HEK293 (cell line): ENCODE measurements at regions not wholly inside any gene's neighbourhood (a gene's known extent, or its start where the extent isn't known, plus 50 kb on each side); places are given as distances from the start of the nearest gene placed in this dataset.

Experiments used
- HOXA7 ChIP-seq: sonication (generic); formaldehyde crosslinking; IDR thresholded peaks from 2 replicates; pipeline ENCODE4 v1.8.1; 2022; ENCODE audit warnings: missing genetic modification reagents, borderline replicate concordance
- KLF7 ChIP-seq: fragments of 450-650 bp; formaldehyde crosslinking; IDR thresholded peaks from 2 replicates; pipeline ENCODE4 v1.5.1; 2016; ENCODE audit warnings: missing biosample characterization, missing genetic modification characterization, borderline replicate concordance
- MEIS1 ChIP-seq: sonication (generic); formaldehyde crosslinking; IDR thresholded peaks from 2 replicates; pipeline ENCODE4 v1.8.1; 2022; ENCODE audit warnings: missing genetic modification reagents, mild to moderate bottlenecking, borderline replicate concordance
- OSR2 ChIP-seq: fragments of 450-650 bp; formaldehyde crosslinking; IDR thresholded peaks from 2 replicates; pipeline ENCODE4 v1.5.1; 2016; ENCODE audit warnings: missing biosample characterization, missing genetic modification characterization
- ZBTB21 ChIP-seq: fragments of 450-650 bp; formaldehyde crosslinking; IDR thresholded peaks from 2 replicates; pipeline ENCODE4 v1.5.1; 2017; ENCODE audit warnings: missing biosample characterization, missing genetic modification characterization
- ZNF133 ChIP-seq: fragments of 450-650 bp; formaldehyde crosslinking; IDR thresholded peaks from 2 replicates; pipeline ENCODE4 v1.5.1; 2016; ENCODE audit warnings: missing biosample characterization, missing genetic modification characterization
- ZNF184 ChIP-seq: fragments of 450-650 bp; IDR thresholded peaks from 2 replicates; pipeline ENCODE4 v1.5.1; 2018; ENCODE audit warnings: missing biosample characterization, mild to moderate bottlenecking, missing genetic modification characterization
- ZNF202 ChIP-seq: fragments of 450-650 bp; formaldehyde crosslinking; IDR thresholded peaks from 2 replicates; pipeline ENCODE4 v1.5.1; 2016; ENCODE audit warnings: missing biosample characterization, missing genetic modification characterization, borderline replicate concordance
- ZNF324 ChIP-seq: fragments of 450-650 bp; formaldehyde crosslinking; IDR thresholded peaks from 2 replicates; pipeline ENCODE4 v1.5.1; 2016; ENCODE audit warnings: missing biosample characterization, missing genetic modification characterization
- ZNF404 ChIP-seq: fragments of 450-650 bp; formaldehyde crosslinking; IDR thresholded peaks from 2 replicates; pipeline ENCODE4 v1.5.1; 2017; ENCODE audit warnings: missing biosample characterization, missing genetic modification characterization
- ZNF513 ChIP-seq: fragments of 450-650 bp; IDR thresholded peaks from 2 replicates; pipeline ENCODE4 v1.5.1; 2018; ENCODE audit warnings: missing biosample characterization, missing genetic modification characterization
- ZNF558 ChIP-seq: fragments of 450-650 bp; formaldehyde crosslinking; IDR thresholded peaks from 2 replicates; pipeline ENCODE4 v1.5.1; 2016; ENCODE audit warnings: missing biosample characterization, missing genetic modification characterization
- ZNF670 ChIP-seq: fragments of 450-650 bp; formaldehyde crosslinking; IDR thresholded peaks from 2 replicates; pipeline ENCODE4 v1.5.1; 2016; ENCODE audit warnings: missing biosample characterization, missing genetic modification characterization, low read depth
- ZNF785 ChIP-seq: fragments of 450-650 bp; formaldehyde crosslinking; IDR thresholded peaks from 2 replicates; pipeline ENCODE4 v1.5.1; 2016; ENCODE audit warnings: missing biosample characterization, missing genetic modification characterization
- ZNF791 ChIP-seq: fragments of 450-650 bp; formaldehyde crosslinking; IDR thresholded peaks from 2 replicates; pipeline ENCODE4 v1.5.1; 2016; ENCODE audit warnings: missing biosample characterization, missing genetic modification characterization
- ZXDB ChIP-seq: fragments of 450-650 bp; formaldehyde crosslinking; IDR thresholded peaks from 2 replicates; pipeline ENCODE4 v1.5.1; 2016; ENCODE audit warnings: missing biosample characterization, missing genetic modification characterization
- TF ChIP-seq, protein P1 (sequence below): fragments of 450-650 bp; formaldehyde crosslinking; IDR thresholded peaks from 2 replicates; pipeline ENCODE4 v1.5.1; 2017; ENCODE audit warnings: missing biosample characterization, missing genetic modification characterization
- TF ChIP-seq, protein P2 (sequence below): fragments of 450-650 bp; formaldehyde crosslinking; conservative IDR thresholded peaks from 2 replicates; pipeline ENCODE4 v1.5.1; 2016; ENCODE audit warnings: low read depth, missing biosample characterization, missing genetic modification characterization
- TF ChIP-seq, protein P3 (sequence below): fragments of 450-650 bp; formaldehyde crosslinking; IDR thresholded peaks from 2 replicates; pipeline ENCODE4 v1.5.1; 2016; ENCODE audit warnings: missing biosample characterization, missing genetic modification characterization
- TF ChIP-seq, protein P4 (sequence below): fragments of 450-650 bp; formaldehyde crosslinking; IDR thresholded peaks from 2 replicates; pipeline ENCODE4 v1.5.1; 2017; ENCODE audit warnings: missing biosample characterization, missing genetic modification characterization
- TF ChIP-seq, protein P5 (sequence below): fragments of 450-650 bp; formaldehyde crosslinking; IDR thresholded peaks from 2 replicates; pipeline ENCODE4 v1.5.1; 2017; ENCODE audit warnings: missing biosample characterization, missing genetic modification characterization

GRCh38 chr12:25811656-25812126, 146.8 kb upstream of the RASSF8 start (continued):
- TF ChIP-seq ZNF324 (no peak), ZNF404 (tag by site-specific recombination) (no peak), ZNF513 (tag by site-specific recombination) (no peak), ZXDB (tag by site-specific recombination) (no peak), ZBTB21 (tag by site-specific recombination) (no peak), ZNF670 (no peak), ZNF202 (tag by site-specific recombination) (no peak), MEIS1 (CRISPR knock-in tag) (no peak), ZNF133 (no peak), ZNF558 (tag by site-specific recombination) (no peak), ZNF184 (tag by site-specific recombination) (no peak; the same call in 1 of the 2 replicates), HOXA7 (no peak), OSR2 (tag by site-specific recombination) (peak; percentile 51; the same call in 1 of the 2 replicates), ZNF785 (tag by site-specific recombination) (no peak), KLF7 (tag by site-specific recombination) (no peak), ZNF791 (tag by site-specific recombination) (no peak)
- TF ChIP-seq, protein P1, sequence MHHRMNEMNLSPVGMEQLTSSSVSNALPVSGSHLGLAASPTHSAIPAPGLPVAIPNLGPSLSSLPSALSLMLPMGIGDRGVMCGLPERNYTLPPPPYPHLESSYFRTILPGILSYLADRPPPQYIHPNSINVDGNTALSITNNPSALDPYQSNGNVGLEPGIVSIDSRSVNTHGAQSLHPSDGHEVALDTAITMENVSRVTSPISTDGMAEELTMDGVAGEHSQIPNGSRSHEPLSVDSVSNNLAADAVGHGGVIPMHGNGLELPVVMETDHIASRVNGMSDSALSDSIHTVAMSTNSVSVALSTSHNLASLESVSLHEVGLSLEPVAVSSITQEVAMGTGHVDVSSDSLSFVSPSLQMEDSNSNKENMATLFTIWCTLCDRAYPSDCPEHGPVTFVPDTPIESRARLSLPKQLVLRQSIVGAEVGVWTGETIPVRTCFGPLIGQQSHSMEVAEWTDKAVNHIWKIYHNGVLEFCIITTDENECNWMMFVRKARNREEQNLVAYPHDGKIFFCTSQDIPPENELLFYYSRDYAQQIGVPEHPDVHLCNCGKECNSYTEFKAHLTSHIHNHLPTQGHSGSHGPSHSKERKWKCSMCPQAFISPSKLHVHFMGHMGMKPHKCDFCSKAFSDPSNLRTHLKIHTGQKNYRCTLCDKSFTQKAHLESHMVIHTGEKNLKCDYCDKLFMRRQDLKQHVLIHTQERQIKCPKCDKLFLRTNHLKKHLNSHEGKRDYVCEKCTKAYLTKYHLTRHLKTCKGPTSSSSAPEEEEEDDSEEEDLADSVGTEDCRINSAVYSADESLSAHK (tag by site-specific recombination) = 0 out of 2 replicates have a peak, but pooled peaks have one; percentile 12
- TF ChIP-seq, protein P2, sequence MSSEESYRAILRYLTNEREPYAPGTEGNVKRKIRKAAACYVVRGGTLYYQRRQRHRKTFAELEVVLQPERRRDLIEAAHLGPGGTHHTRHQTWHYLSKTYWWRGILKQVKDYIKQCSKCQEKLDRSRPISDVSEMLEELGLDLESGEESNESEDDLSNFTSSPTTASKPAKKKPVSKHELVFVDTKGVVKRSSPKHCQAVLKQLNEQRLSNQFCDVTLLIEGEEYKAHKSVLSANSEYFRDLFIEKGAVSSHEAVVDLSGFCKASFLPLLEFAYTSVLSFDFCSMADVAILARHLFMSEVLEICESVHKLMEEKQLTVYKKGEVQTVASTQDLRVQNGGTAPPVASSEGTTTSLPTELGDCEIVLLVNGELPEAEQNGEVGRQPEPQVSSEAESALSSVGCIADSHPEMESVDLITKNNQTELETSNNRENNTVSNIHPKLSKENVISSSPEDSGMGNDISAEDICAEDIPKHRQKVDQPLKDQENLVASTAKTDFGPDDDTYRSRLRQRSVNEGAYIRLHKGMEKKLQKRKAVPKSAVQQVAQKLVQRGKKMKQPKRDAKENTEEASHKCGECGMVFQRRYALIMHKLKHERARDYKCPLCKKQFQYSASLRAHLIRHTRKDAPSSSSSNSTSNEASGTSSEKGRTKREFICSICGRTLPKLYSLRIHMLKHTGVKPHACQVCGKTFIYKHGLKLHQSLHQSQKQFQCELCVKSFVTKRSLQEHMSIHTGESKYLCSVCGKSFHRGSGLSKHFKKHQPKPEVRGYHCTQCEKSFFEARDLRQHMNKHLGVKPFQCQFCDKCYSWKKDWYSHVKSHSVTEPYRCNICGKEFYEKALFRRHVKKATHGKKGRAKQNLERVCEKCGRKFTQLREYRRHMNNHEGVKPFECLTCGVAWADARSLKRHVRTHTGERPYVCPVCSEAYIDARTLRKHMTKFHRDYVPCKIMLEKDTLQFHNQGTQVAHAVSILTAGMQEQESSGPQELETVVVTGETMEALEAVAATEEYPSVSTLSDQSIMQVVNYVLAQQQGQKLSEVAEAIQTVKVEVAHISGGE (tag by site-specific recombination) = no peak
- TF ChIP-seq, protein P3, sequence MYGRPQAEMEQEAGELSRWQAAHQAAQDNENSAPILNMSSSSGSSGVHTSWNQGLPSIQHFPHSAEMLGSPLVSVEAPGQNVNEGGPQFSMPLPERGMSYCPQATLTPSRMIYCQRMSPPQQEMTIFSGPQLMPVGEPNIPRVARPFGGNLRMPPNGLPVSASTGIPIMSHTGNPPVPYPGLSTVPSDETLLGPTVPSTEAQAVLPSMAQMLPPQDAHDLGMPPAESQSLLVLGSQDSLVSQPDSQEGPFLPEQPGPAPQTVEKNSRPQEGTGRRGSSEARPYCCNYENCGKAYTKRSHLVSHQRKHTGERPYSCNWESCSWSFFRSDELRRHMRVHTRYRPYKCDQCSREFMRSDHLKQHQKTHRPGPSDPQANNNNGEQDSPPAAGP (tag by site-specific recombination) = no peak
- TF ChIP-seq, protein P4, sequence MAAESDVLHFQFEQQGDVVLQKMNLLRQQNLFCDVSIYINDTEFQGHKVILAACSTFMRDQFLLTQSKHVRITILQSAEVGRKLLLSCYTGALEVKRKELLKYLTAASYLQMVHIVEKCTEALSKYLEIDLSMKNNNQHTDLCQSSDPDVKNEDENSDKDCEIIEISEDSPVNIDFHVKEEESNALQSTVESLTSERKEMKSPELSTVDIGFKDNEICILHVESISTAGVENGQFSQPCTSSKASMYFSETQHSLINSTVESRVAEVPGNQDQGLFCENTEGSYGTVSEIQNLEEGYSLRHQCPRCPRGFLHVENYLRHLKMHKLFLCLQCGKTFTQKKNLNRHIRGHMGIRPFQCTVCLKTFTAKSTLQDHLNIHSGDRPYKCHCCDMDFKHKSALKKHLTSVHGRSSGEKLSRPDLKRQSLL (tag by site-specific recombination) = no peak
- TF ChIP-seq, protein P5, sequence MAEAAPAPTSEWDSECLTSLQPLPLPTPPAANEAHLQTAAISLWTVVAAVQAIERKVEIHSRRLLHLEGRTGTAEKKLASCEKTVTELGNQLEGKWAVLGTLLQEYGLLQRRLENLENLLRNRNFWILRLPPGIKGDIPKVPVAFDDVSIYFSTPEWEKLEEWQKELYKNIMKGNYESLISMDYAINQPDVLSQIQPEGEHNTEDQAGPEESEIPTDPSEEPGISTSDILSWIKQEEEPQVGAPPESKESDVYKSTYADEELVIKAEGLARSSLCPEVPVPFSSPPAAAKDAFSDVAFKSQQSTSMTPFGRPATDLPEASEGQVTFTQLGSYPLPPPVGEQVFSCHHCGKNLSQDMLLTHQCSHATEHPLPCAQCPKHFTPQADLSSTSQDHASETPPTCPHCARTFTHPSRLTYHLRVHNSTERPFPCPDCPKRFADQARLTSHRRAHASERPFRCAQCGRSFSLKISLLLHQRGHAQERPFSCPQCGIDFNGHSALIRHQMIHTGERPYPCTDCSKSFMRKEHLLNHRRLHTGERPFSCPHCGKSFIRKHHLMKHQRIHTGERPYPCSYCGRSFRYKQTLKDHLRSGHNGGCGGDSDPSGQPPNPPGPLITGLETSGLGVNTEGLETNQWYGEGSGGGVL (tag by site-specific recombination) = 0 out of 2 replicates have a peak, but pooled peaks have one; percentile 10
